Muscle layer of colon (tissue), 2 donors: ENCODE measurements at regions not wholly inside any gene's neighbourhood (a gene's known extent, or its start where the extent isn't known, plus 50 kb on each side); places are given as distances from the start of the nearest gene placed in this dataset.

ENCODE experiments used
- H3K27ac ChIP-seq: one replicate; pipeline ENCODE4 v1.7.0; 2013; ENCODE audit warnings: low read depth, mild to moderate bottlenecking, low read length, moderate library complexity
- H3K27me3 ChIP-seq, 2 donors: one replicate each; pipeline ENCODE4 v1.7.0; 2013; ENCODE audit warnings: low read length in 2 of 2, mild to moderate bottlenecking in 2 of 2; ENCODE audit not compliant: insufficient read depth in 2 of 2, control insufficient read depth in 1 of 2
- H3K36me3 ChIP-seq: one replicate; pipeline ENCODE4 v1.7.0; 2013; ENCODE audit warnings: mild to moderate bottlenecking, low read length; ENCODE audit not compliant: insufficient read depth
- H3K4me1 ChIP-seq: one replicate; pipeline ENCODE4 v1.7.0; 2013; ENCODE audit warnings: mild to moderate bottlenecking, low read length; ENCODE audit not compliant: insufficient read depth
- H3K4me3 ChIP-seq, 2 donors: one replicate each; pipeline ENCODE4 v1.7.0; 2013; ENCODE audit warnings: low read length in 2 of 2, low read depth in 1 of 2, mild to moderate bottlenecking in 1 of 2, moderate library complexity in 1 of 2
- H3K9ac ChIP-seq: one replicate; pipeline ENCODE4 v1.7.0; 2013; ENCODE audit warnings: low read length
- H3K9me3 ChIP-seq: one replicate; pipeline ENCODE4 v1.7.0; 2013; ENCODE audit warnings: mild to moderate bottlenecking, low read length
- donor health status: abdominal sarcoma.
- donor health status: Adenocarcinoma of cecum.

- Histone ChIP-seq H3K9me3 (no peaks in the 10 kb centered on the region), H3K36me3 (no peaks in the 10 kb centered on the region), H3K4me3 (no peak overlapping the region), H3K9ac (no peak overlapping the region), H3K4me1 (no peaks in the 10 kb centered on the region), H3K27ac (no peak overlapping the region), H3K27me3 (no peaks in the 10 kb centered on the region)
Observed at GRCh38 chr4:114497116-114497515, 101.5 kb upstream of the UGT8 start.

- Histone ChIP-seq H3K4me3 (no peak overlapping the region), H3K27me3 (no peaks in the 10 kb centered on the region), H3K9me3 (no peaks in the 10 kb centered on the region), H3K36me3 (no peaks in the 10 kb centered on the region), H3K9ac (no peak overlapping the region), H3K4me1 (no peaks in the 10 kb centered on the region), H3K27ac (no peak overlapping the region)
Observed at GRCh38 chr4:114509340-114509739, 89.3 kb upstream of the UGT8 start.

- Histone ChIP-seq H3K9ac (no peak overlapping the region), H3K36me3 (no peaks in the 10 kb centered on the region), H3K27ac (no peak overlapping the region), H3K9me3 (no peaks in the 10 kb centered on the region), H3K27me3 (no peaks in the 10 kb centered on the region), H3K4me3 (no peak overlapping the region), H3K4me1 (no peaks in the 10 kb centered on the region)
Observed at GRCh38 chr4:114512595-114513295, 85.9 kb upstream of the UGT8 start.

DNA sequence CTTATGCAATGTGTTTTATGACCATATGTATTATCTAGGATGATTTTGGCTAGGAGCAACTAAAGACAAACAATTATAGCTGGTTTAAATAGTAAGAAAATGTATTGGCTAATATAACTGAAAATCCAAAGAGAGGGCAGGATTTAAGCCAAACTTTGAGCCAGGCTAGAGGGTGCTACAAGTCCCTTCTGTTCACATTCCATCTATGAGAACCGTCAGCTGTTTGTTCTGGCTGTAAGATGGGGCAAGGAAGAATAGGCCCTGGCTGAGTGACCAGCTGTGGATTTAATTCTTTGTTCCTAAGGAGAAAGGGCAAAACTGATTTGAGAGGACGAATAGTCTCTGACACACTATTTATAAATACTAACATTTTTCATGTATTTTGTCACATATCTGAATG is 79.2 kb upstream of the UGT8 start:
- Histone ChIP-seq H3K27ac (no peak overlapping the region), H3K9me3 (no peaks in the 10 kb centered on the region), H3K27me3 (no peaks in the 10 kb centered on the region), H3K36me3 (no peaks in the 10 kb centered on the region), H3K4me3 (no peak overlapping the region), H3K9ac (no peak overlapping the region), H3K4me1 (no peaks in the 10 kb centered on the region)

DNA sequence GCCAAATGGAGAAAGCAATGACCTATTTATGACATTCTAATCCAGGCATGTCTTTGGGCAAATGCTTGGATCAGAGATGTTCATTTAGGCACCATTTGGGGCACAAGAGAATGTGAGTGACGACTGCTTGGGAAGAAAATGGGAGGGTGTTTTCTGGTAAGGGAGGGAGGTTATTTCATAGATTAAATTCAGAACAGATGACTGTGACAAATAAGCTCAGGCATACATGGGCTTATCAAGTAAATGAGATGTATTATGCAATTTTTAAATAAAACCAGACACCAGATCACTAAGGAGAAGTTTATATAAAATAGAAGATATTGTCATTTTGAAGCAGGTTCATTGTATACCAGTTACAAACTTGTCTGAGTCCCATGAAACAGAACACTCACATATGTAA is 71.4 kb upstream of the UGT8 start:
- Histone ChIP-seq H3K27ac (no peak overlapping the region), H3K9me3 (no peaks in the 10 kb centered on the region), H3K9ac (no peak overlapping the region), H3K27me3 (no peaks in the 10 kb centered on the region), H3K36me3 (no peaks in the 10 kb centered on the region), H3K4me1 (no peaks in the 10 kb centered on the region), H3K4me3 (no peak overlapping the region)

DNA sequence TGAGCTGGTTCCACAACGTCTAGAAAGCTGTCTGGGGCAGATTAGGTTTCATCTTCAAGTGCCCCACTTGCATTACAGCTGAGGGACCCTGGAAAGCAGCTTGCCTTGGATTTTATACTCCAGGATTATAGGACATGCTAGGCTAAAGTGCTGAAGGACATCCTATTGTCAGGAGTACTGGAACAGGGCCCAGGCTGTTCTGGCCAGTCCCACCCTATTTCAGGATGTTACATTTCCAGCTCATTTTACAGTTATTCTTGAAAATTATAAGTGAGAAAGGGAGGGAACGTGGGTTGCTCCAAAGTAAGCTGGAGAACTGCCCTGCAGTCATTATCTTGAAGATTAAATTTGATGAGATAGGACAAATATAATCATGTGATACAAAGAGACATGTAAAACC is 71.0 kb upstream of the UGT8 start:
- Histone ChIP-seq H3K27me3 (no peaks in the 10 kb centered on the region), H3K4me3 (no peak overlapping the region), H3K9me3 (no peaks in the 10 kb centered on the region), H3K27ac (no peak overlapping the region), H3K9ac (no peak overlapping the region), H3K4me1 (no peaks in the 10 kb centered on the region), H3K36me3 (no peaks in the 10 kb centered on the region)

- Histone ChIP-seq H3K36me3 (no peaks in the 10 kb centered on the region), H3K4me3 (no peak overlapping the region), H3K4me1 (no peaks in the 10 kb centered on the region), H3K9me3 (no peaks in the 10 kb centered on the region), H3K9ac (no peak overlapping the region), H3K27me3 (no peaks in the 10 kb centered on the region), H3K27ac (no peak overlapping the region)
Observed at GRCh38 chr4:114535725-114536124, 62.9 kb upstream of the UGT8 start.

- Histone ChIP-seq H3K36me3 (no peaks in the 10 kb centered on the region), H3K9ac (no peak overlapping the region), H3K27me3 (no peaks in the 10 kb centered on the region), H3K9me3 (no peaks in the 10 kb centered on the region), H3K27ac (no peak overlapping the region), H3K4me1 (no peaks in the 10 kb centered on the region), H3K4me3 (no peak overlapping the region)
Observed at GRCh38 chr4:114537352-114537751, 61.3 kb upstream of the UGT8 start.

- no peak overlapping the region for H3K9ac ChIP-seq
- no peaks in the 10 kb centered on the region for H3K9me3 ChIP-seq
- no peaks in the 10 kb centered on the region for H3K36me3 ChIP-seq
- H3K4me3 ChIP-seq, result no peak overlapping the region
- H3K4me1 ChIP-seq, result no peaks in the 10 kb centered on the region
- H3K27ac ChIP-seq, result no peak overlapping the region
- no peaks in the 10 kb centered on the region for H3K27me3 ChIP-seq
Observed at GRCh38 chr4:114538012-114538617, 60.5 kb upstream of the UGT8 start.

DNA sequence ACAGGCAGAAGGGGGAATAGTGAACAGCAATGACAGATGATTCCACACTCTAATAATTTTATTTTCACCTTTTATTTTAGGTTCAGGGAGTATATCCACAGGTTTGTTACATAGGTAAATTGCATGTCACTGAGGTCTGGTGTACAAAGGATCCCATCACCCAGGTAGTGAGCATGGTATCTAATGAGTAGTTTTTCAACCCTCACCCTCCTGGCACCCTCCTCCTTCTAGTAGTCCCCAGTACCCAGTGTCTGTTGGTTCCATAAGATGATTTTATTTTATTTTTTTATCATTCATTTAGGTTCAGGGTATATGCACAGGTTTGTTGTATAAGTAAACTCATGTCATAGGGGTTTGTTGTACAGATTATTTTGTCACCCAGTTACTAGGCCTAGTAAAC is 58.6 kb upstream of the UGT8 start:
- H3K4me1 ChIP-seq, result no peaks in the 10 kb centered on the region
- no peaks in the 10 kb centered on the region for H3K9me3 ChIP-seq
- no peak overlapping the region for H3K4me3 ChIP-seq
- no peak overlapping the region for H3K9ac ChIP-seq
- H3K27me3 ChIP-seq, result no peaks in the 10 kb centered on the region
- no peaks in the 10 kb centered on the region for H3K36me3 ChIP-seq
- no peak overlapping the region for H3K27ac ChIP-seq

DNA sequence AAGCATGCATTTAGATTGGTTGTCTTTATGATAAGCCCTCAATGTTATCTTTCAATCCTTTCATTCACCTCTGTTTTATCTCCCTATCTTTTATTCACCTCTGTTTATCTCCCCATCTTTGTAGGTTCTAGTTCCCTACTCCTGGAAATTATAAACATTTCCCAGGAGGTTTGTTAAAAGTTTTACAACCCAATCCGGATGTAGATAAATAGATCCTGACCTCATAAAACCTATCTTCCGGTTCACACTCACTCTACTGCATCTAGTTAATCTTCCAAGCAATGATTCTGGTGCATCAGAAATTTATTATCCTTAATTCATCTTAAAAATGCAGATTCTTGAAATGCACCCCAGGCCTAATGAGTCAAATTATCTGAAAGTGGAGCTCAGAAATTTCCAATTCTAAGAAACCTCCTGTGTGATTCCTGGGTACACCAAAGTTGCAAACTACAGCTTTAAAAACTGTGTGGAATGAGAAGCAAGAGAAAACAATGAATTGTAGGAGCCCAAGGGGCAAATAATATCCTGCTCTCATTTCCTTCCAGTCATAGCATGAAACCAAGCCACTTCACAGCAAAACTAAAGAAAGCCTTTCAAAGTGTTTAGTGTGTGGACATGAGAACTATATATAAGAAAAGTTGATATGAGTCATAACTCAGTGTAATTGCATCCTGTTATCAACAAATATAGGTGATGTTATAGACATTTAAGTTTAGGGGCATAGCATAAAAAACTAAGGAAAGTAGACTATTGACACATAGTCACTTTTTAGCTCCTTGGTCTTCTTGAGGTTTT is 51.1 kb upstream of the UGT8 start:
- Histone ChIP-seq H3K4me1 (no peaks in the 10 kb centered on the region), H3K27me3 (no peaks in the 10 kb centered on the region), H3K36me3 (no peaks in the 10 kb centered on the region), H3K9me3 (no peaks in the 10 kb centered on the region), H3K27ac (no peak overlapping the region), H3K4me3 (no peak overlapping the region), H3K9ac (no peak overlapping the region)
